ENCODE measurements at regions not wholly inside any gene's neighbourhood (a gene's known extent, or its start where the extent isn't known, plus 50 kb on each side); places are given as distances from the start of the nearest gene placed in this dataset.
A peak's percentile ranks its signal among the peaks of the same experiment; 100 is the strongest.

- DNase-seq (ENCODE audit: low spot score), result no peak
These were observed 64.8 kb downstream of the PTHLH start for GRCh38 chr12:27907766-27908165.

GRCh38 chr12:27906658-27907473 lies 65.7 kb downstream of the PTHLH start:
- DNase-seq (ENCODE audit: low spot score), result no peak

GRCh38 chr12:27906127-27906500 lies 66.4 kb downstream of the PTHLH start:
- no peak for DNase-seq (ENCODE audit: low spot score)

- DNase-seq (ENCODE audit: low spot score), result no peak
These were observed 67.0 kb downstream of the PTHLH start for GRCh38 chr12:27905285-27906126.

GRCh38 chr12:27902651-27903050 lies 69.9 kb downstream of the PTHLH start:
- no peak for DNase-seq (ENCODE audit: low spot score)

- no peak for DNase-seq (ENCODE audit: low spot score)
These were observed 70.6 kb downstream of the PTHLH start for GRCh38 chr12:27901959-27902358.

GRCh38 chr12:27900920-27901879 lies 71.3 kb downstream of the PTHLH start:
- no peak for DNase-seq (ENCODE audit: low spot score)

- DNase-seq (ENCODE audit: low spot score), result no peak
These were observed 73.3 kb downstream of the PTHLH start for GRCh38 chr12:27899151-27899661.

GRCh38 chr12:27898022-27898421 lies 74.5 kb downstream of the PTHLH start:
- no peak for DNase-seq (ENCODE audit: low spot score)

- DNase-seq (ENCODE audit: low spot score), result no peak
These were observed 76.0 kb downstream of the PTHLH start for GRCh38 chr12:27896419-27896990.

GRCh38 chr12:27894309-27894708 lies 78.2 kb downstream of the PTHLH start:
- DNase-seq (ENCODE audit: low spot score), result no peak

GRCh38 chr12:27879708-27880107 lies 92.8 kb downstream of the PTHLH start:
- no peak for DNase-seq (ENCODE audit: low spot score)

- no peak for DNase-seq (ENCODE audit: low spot score)
These were observed 95.6 kb upstream of the MANSC4 start for GRCh38 chr12:27875677-27876076.

GRCh38 chr12:27873010-27873409 lies 93.0 kb upstream of the MANSC4 start:
- DNase-seq (ENCODE audit: low spot score), result no peak

- no peak for DNase-seq (ENCODE audit: low spot score)
These were observed 91.9 kb upstream of the MANSC4 start for GRCh38 chr12:27871946-27872345.

- no peak for DNase-seq (ENCODE audit: low spot score)
These were observed 90.9 kb upstream of the MANSC4 start for GRCh38 chr12:27870939-27871338.

- no peak for DNase-seq (ENCODE audit: low spot score)
These were observed 89.5 kb upstream of the MANSC4 start for GRCh38 chr12:27869567-27869966.

GRCh38 chr12:27868139-27868538 lies 88.1 kb upstream of the MANSC4 start:
- no peak for DNase-seq (ENCODE audit: low spot score)

- no peak for DNase-seq (ENCODE audit: low spot score)
These were observed 86.5 kb upstream of the MANSC4 start for GRCh38 chr12:27866373-27867101.

- no peak for DNase-seq (ENCODE audit: low spot score)
These were observed 85.4 kb upstream of the MANSC4 start for GRCh38 chr12:27865421-27865820.

GRCh38 chr12:27864521-27864920 lies 84.5 kb upstream of the MANSC4 start:
- peak; percentile 5 for DNase-seq (ENCODE audit: low spot score)

Measured in CD4-positive, alpha-beta T cell treated with Interleukin-2 at 100 ng/mL for 4 hours (primary cell).